BE2C (cell line): ENCODE measurements at regions not wholly inside any gene's neighbourhood (a gene's known extent, or its start where the extent isn't known, plus 50 kb on each side); places are given as distances from the start of the nearest gene placed in this dataset.

Source experiments
- DNase-seq: peaks from one replicate; pipeline ENCODE4 v3.0.0-alpha.2; 2020
- H3K27me3 ChIP-seq: fragments of 250-450 bp; sonication (Bioruptor Pico); 2 replicates; pipeline ENCODE4 v1.5.1; 2020; ENCODE audit warnings: mild to moderate bottlenecking
- H3K36me3 ChIP-seq: fragments of 250-450 bp; sonication (Bioruptor Pico); 2 replicates; pipeline ENCODE4 v1.5.1; 2020; ENCODE audit warnings: mild to moderate bottlenecking
- H3K4me1 ChIP-seq: fragments of 250-450 bp; sonication (Bioruptor Pico); 2 replicates; pipeline ENCODE4 v1.5.1; 2020
- H3K4me3 ChIP-seq: 2 replicates; pipeline ENCODE4 v1.5.1; 2011; ENCODE audit warnings: low read depth, low read length
- H3K9me3 ChIP-seq: fragments of 250-450 bp; sonication (Bioruptor Pico); 2 replicates; pipeline ENCODE4 v1.5.1; 2020
- TF ChIP-seq, protein P1 (sequence below): IDR thresholded peaks from 2 replicates; pipeline ENCODE4 v1.5.1; 2012; ENCODE audit warnings: mild to moderate bottlenecking, low read depth, low read length

DNA sequence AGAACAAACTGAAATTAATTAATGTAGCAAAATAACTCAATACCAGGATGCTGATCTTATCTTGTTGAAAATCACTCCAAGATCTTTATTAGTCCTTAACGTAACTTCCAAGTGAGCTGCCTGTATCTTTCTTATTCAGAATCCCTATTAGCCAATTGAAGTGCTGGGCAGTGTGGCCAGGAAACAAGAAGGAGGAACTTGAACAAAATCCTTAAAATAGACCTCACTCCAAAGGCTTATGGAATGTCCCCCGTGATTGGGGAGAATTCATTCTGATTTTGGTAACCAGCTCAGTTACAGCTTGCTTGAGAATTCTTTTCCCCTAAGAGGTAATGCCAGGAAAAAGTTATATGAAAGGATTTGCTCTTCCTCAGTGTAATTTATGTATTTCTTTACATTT, 171.0 kb downstream of the DEPDC1B start:
- TF ChIP-seq, protein P1, sequence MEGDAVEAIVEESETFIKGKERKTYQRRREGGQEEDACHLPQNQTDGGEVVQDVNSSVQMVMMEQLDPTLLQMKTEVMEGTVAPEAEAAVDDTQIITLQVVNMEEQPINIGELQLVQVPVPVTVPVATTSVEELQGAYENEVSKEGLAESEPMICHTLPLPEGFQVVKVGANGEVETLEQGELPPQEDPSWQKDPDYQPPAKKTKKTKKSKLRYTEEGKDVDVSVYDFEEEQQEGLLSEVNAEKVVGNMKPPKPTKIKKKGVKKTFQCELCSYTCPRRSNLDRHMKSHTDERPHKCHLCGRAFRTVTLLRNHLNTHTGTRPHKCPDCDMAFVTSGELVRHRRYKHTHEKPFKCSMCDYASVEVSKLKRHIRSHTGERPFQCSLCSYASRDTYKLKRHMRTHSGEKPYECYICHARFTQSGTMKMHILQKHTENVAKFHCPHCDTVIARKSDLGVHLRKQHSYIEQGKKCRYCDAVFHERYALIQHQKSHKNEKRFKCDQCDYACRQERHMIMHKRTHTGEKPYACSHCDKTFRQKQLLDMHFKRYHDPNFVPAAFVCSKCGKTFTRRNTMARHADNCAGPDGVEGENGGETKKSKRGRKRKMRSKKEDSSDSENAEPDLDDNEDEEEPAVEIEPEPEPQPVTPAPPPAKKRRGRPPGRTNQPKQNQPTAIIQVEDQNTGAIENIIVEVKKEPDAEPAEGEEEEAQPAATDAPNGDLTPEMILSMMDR = no peak
- Histone ChIP-seq H3K27me3 (no peaks in the 10 kb centered on the region), H3K9me3 (no peaks in the 10 kb centered on the region), H3K36me3 (no peaks in the 10 kb centered on the region), H3K4me1 (no peaks in the 10 kb centered on the region), H3K4me3 (no peak overlapping the region)
- no peak for DNase-seq

DNA sequence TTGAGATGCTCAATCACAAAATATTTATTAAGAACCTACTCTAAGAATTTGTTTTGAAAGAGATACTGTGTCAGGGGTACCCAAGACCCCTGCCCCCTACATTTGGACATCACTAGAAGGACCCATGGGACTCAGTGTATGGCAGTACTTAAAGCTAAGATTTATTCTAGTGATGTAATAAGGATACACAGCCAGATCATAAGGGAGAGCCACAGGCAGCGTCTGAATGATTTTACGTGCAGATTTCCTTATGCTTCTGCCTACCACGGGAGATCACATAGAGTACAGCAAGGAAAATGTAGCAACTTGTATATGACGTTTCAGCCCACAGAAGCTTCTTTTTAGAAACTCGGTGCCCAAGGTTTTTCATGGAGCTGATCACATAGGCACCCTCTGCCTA, 172.9 kb downstream of the DEPDC1B start:
- H3K9me3 ChIP-seq = no peaks in the 10 kb centered on the region
- H3K27me3 ChIP-seq = no peaks in the 10 kb centered on the region
- H3K4me3 ChIP-seq = no peak overlapping the region
- TF ChIP-seq, protein P1 = no peak
- H3K36me3 ChIP-seq = no peaks in the 10 kb centered on the region
- H3K4me1 ChIP-seq = peaks cover 3% of the 10 kb centered on the region
- DNase-seq = no peak

DNA sequence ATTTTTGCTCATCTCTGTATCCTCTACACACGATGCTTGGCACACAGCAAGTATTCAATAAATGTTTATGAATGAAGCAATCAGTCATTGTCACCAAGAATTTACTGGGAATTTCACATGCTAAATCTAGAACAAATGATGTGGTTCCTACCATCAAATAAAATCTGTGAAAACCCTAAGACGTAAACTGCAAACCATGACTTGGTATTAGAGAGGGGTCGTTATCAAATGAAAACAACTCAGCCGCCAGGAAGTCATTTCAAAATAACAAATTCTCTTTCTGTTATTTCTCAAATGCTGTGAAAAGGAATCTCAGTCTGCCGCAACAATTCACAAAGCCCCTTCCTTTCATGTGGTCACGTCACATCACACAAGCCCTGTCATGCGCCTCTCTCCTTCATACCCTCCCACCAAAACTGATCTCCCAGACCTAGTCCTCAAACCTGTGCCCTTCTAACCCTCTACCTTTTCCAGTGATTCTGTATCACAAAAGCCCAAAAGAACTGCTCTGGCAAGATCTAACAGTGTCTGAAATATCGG, 173.6 kb downstream of the DEPDC1B start:
- no peak for DNase-seq
- no peaks in the 10 kb centered on the region for H3K36me3 ChIP-seq
- H3K27me3 ChIP-seq = no peaks in the 10 kb centered on the region
- H3K4me1 ChIP-seq = peaks cover 3% of the 10 kb centered on the region
- TF ChIP-seq, protein P1 = no peak
- H3K4me3 ChIP-seq = no peak overlapping the region
- no peaks in the 10 kb centered on the region for H3K9me3 ChIP-seq

DNA sequence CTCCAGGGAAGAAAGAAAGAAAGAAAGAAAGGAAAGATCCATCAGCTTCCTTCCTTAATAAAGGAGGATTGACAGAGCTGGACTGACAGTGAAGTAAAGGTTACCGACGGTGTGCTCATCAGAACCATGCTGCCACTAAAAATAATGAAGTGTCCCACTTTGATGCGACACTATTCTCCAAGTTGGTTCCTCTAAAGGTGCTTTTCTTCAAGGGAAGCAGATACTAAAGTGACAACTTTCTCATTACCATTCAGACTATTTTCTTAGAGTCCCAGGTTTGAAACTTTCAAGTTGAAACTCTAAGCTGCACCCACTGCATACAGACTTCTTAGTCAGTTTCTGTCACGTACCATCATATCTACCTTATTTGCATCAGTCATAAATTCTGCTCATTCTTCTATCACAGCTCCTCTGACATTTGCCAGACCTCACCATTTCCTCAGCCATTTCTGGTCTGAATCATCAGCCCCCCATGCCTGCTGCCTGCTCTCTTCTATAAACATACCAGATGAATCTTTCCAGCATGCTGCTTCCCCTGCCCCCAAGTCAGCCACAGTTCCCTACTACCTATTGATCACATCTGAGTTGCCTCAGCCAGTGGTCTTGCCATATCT, 177.6 kb downstream of the DEPDC1B start:
- Histone ChIP-seq H3K4me1 (peaks cover 3% of the 10 kb centered on the region), H3K27me3 (no peaks in the 10 kb centered on the region), H3K36me3 (no peaks in the 10 kb centered on the region), H3K9me3 (no peaks in the 10 kb centered on the region), H3K4me3 (no peak overlapping the region)
- DNase-seq = peak; percentile 46
- TF ChIP-seq, protein P1 = no peak

DNA sequence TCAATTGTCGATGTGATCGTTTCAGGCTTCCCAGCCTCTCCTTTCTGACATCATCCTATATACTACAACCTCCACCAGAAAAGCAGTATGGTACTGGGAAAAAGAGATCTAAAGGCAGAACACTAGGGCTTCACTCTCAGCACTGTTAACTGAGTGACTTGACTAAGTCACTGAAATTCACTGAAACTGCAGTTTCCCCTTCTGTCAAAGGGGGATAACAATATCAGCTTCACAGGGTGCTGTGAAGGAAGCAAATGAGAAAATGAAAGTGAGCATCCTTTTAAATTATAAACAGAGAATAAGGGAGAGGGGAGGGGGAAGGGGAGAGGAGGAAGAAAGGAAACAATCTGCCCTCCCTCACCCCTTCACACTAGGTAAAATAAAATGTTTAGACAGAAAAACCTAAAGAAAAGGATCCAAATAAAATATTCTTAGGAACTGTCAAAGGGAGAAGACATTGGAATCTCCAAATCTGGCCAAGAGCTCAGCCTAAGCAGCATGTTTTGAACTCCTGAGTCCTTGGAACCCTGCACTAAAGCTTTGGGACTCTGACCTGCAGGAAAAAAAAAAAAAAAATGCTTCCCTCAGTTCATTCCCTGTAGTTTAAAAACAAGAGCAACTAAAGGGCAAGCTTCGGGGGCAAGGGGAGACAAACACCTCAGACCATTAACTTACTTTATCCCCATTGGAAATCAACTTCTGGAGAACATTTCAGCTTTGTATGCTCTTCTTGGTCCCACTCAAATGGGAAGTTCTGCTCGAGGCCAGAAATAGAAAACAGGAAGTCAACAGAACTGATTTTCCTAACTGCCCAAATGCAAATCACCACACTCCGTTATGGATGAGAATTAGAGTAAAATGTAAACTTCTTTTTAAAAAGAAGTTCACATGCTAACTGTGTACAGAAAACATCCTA, 178.3 kb downstream of the DEPDC1B start:
- no peaks in the 10 kb centered on the region for H3K36me3 ChIP-seq
- H3K9me3 ChIP-seq = no peaks in the 10 kb centered on the region
- no peaks in the 10 kb centered on the region for H3K27me3 ChIP-seq
- H3K4me1 ChIP-seq = peaks cover 3% of the 10 kb centered on the region
- no peak for DNase-seq
- no peak overlapping the region for H3K4me3 ChIP-seq
- TF ChIP-seq, protein P1 = no peak
